ENCODE measurements at regions not wholly inside any gene's neighbourhood (a gene's known extent, or its start where the extent isn't known, plus 50 kb on each side); places are given as distances from the start of the nearest gene placed in this dataset.
A peak's percentile ranks its signal among the peaks of the same experiment; 100 is the strongest.

DNA sequence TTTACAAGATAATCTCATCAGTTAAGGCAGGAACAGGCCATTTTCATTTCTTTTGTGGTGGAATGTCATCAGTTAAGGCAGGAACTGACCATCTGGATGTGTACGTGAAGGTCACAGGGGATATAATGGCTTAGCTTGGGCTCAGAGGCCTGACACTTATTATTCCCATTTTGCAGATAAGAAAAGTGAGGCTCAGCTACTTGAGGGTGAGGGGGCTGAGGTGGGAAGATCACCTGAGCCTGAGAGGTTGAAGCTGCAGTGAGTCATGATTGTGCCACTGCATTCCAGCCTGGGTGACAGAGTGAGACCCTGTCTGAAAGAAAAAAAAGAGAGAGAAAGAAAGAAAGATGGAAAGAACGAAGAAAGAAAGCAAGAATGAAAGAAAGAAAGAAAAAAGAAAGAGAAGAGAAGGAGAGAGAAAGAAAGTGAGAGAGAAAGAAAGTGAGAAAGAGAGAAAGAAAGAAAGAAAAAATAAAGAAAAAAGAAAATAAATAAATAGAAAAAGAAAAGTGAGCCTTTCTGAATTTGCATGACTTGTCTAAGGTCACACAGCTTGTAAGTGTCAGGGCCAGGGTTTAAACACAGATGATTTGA lies 142.0 kb downstream of the TMEM30B start:
- H3K4me3 ChIP-seq (ENCODE audit: low read length), result no peak overlapping the region
- no peak for DNase-seq (ENCODE audit: low read depth)
- no peak for TF ChIP-seq CTCF (IDR thresholded peaks at IDR 0.05; ENCODE audit: insufficient read depth, low read depth, low read length, missing control alignments)

GRCh38 chr14:61132894-61133293 lies 148.2 kb downstream of the TMEM30B start:
- no peak for TF ChIP-seq CTCF (IDR thresholded peaks at IDR 0.05; ENCODE audit: insufficient read depth, low read depth, low read length, missing control alignments)
- H3K4me3 ChIP-seq (ENCODE audit: low read length), result no peak overlapping the region
- no peak for DNase-seq (ENCODE audit: low read depth)

GRCh38 chr14:61132336-61132735 lies 148.8 kb downstream of the TMEM30B start:
- no peak for DNase-seq (ENCODE audit: low read depth)
- TF ChIP-seq CTCF (IDR thresholded peaks at IDR 0.05; ENCODE audit: insufficient read depth, low read depth, low read length, missing control alignments), result no peak
- H3K4me3 ChIP-seq (ENCODE audit: low read length), result no peak overlapping the region

DNA sequence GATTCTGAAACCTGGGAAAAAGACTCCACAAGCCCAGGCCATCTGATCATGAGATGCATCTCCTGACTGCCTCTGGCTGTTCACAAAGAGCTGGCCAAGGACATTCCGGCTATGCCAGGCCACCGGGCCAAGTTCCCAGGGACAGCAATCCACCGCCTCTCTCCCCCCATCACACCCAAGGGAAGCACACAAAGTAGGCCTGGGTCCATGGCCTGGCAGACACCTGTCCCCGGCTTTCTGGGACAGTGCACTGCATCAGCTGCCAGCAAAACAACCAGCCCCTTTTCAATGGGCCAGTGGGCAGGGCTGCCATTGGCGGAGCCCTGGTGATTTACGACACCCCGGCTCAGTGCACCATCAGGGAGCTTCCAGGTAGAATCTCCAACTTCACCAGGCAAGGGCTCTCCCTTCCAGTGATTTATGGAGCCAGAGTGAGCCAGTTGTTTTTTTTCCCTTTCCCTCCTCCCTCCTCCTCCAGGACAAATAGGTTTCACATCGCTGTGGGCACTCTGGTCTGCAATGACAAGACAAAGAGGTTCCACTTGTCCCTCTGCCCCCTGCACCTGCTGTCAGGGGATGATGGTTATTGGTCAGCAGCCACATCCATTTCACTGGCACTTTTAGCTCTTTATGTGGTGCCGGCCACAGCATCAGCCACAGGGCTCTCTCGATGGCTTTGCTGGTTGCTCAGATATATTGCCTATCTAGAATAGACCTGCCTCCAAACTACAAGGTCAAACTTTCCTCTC lies 149.6 kb downstream of the SLC38A6 start:
- no peak for DNase-seq (ENCODE audit: low read depth)
- no peak for TF ChIP-seq CTCF (IDR thresholded peaks at IDR 0.05; ENCODE audit: insufficient read depth, low read depth, low read length, missing control alignments)
- H3K4me3 ChIP-seq (ENCODE audit: low read length), result no peak overlapping the region

DNA sequence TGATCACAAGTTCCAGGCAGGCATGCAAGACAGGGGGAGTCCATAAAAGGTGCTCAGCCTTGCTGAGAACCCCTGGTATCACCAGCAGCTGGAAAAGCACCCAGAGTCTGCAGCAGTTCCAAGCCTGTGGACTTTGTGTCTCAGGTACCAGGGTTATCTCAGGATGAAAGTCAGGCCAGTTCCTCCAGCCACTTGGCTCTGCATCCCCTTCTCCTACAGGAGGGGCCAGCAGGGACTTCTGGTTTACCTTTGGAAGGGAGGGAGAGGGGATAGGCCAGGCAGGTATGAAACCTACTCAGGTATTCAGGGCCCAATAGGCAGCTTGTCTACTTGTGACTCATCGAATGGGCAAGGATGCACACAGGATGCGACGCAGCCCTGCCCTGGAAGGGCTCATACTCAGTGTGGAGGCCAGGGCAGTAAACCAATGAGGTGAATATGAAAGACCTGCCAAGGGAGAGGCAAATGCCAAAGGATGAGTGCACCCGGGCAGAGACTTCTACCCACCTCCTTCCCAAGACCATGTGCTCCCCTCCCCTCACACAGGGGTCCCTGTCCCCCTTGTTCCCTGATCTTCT lies 148.2 kb downstream of the SLC38A6 start:
- H3K4me3 ChIP-seq (ENCODE audit: low read length), result no peak overlapping the region
- no peak for TF ChIP-seq CTCF (IDR thresholded peaks at IDR 0.05; ENCODE audit: insufficient read depth, low read depth, low read length, missing control alignments)
- DNase-seq (ENCODE audit: low read depth), result peak; percentile 63

- no peak overlapping the region for H3K4me3 ChIP-seq (ENCODE audit: low read length)
- TF ChIP-seq CTCF (IDR thresholded peaks at IDR 0.05; ENCODE audit: insufficient read depth, low read depth, low read length, missing control alignments), result no peak
- DNase-seq (ENCODE audit: low read depth), result no peak
Measured at GRCh38 chr14:61128382-61129167, 147.5 kb downstream of the SLC38A6 start.

Data from epithelial cell of esophagus (primary cell).